Pancreas (tissue), 10 donors: ENCODE measurements at regions not wholly inside any gene's neighbourhood (a gene's known extent, or its start where the extent isn't known, plus 50 kb on each side); places are given as distances from the start of the nearest gene placed in this dataset.
A peak's percentile ranks its signal among the peaks of the same experiment; 100 is the strongest.

Source experiments
- ATAC-seq, 4 donors: fragments of 200-7000 bp; cut with Tn5 transposase; one replicate each; pipeline versions ENCODE4 v1.8.0 to v1.9.1; 2020; ENCODE audit warnings: mild to moderate bottlenecking in 4 of 4, moderate library complexity in 4 of 4
- DNase-seq, 6 donors: peaks; one replicate each; pipeline ENCODE4 v3.0.0-alpha.2; 2020
- FAIRE-seq: peaks from 2 replicates; lab custom pipeline; 2012; peaks lifted over from hg19 to GRCh38; lab: Jason Lieb, UNC
- H3K27ac ChIP-seq, 4 donors: fragments of 200-600 bp; sonication (generic); 1 replicate in 3 of 4; 2 replicates in 1 of 4; pipeline versions ENCODE4 v1.5.0 to v1.8.0; 2020
- H3K27me3 ChIP-seq, 4 donors: fragments of 200-600 bp; one replicate each; pipeline ENCODE4 v1.8.0; 2021
- H3K36me3 ChIP-seq, 3 donors: fragments of 200-600 bp; sonication (generic) in 1 of 3; one replicate each; pipeline versions ENCODE4 v1.5.0 to v1.8.0; 2020 to 2021
- H3K4me1 ChIP-seq, 3 donors: fragments of 200-600 bp; one replicate each; pipeline ENCODE4 v1.8.0; 2021
- H3K4me3 ChIP-seq, 4 donors: fragments of 200-600 bp; sonication (generic) in 2 of 4; one replicate each; pipeline versions ENCODE4 v1.5.0 to v1.8.0; 2020 to 2021
- H3K9me3 ChIP-seq, 4 donors: fragments of 200-600 bp; one replicate each; pipeline ENCODE4 v1.8.0; 2021
- WGBS, 2 donors: extraction: QIAGEN DNeasy Blood & Tissue Kit; methylation state at CpG; one replicate each; pipeline ENCODE4 v1.1.7; 2013; 5-methylcytosine and 5-hydroxymethylcytosine counted together
- intact Hi-C, 3 donors: fragments of 100-400 bp; cut with DNase I; formaldehyde crosslinking; loops; one replicate each; pipeline versions ENCODE4 v1.11.1 to v1.14.2; 2022
- TF ChIP-seq, protein P1 (sequence below), 4 donors: fragments of 200-600 bp; sonication (generic) in 3 of 4; IDR thresholded peaks; one replicate each; pipeline versions ENCODE4 v1.5.0 to v1.8.0; 2021; ENCODE audit warnings: antibody characterized with exemption in 4 of 4
- donor health status: healthy with polysubstance abuse.
- donor health status: DM: no; HTN: no; CAD: no; lungs with moderate emphysema.
- donor health status: DM: no; HTN: no; CAD: no.
- donor health status: control.
- donor health status: control.
- donor health status: Bipolar disorder and iron deficiency.
- donor health status: DM: yes; HTN: yes; CAD: no.
- donor health status: DM: no; HTN: no; CAD: no.
- donor health status: DM: no; HTN: no; CAD: no.
- donor health status: DM: yes; HTN: yes; CAD: no.

DNA sequence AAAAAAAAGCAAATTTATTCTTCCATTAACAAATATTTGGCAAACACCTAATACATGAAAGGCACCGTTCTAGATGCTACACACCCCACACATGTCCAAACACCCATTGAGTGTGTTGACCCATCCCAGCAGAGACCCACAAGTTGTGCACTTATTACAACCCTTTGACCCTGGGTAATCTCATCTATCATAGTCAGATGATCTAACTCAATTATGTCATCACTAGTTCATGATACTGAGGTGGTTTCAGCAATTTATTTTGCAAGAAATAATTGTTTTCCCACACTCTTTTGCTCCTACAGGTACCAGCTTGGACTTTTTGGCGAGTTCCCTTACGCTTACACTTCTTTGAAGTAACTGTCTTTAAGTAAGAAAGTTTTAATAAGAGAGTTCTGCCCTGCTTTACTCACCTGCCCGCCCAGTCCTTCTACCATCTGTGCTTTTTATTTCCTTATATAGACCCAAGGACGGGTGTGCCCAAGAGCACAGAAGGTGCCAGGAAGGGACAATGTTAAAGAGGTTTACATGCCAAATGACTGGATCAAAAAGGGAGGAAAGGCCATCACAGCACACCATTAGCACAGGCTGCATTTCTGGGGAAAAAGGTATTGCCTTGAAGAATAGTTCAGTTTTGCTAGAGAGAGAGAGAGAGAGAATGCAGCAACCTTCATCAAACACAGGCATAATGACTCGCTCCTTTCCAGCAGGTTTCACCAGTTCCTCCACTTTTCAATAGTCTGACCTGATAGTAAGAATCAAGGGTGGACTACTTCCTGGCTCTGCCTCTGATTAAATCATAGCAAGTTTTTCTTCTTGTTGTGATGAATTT is 54.5 kb upstream of the ATP11B start:
- Histone ChIP-seq H3K27ac (peak overlapping the region in 3 of 4 donors; percentile 46 to 68 (median 58)), H3K9me3 (no peaks in the 10 kb centered on the region), H3K4me3 (no peak overlapping the region), H3K4me1 (peaks cover 7 to 14% (median 14%) of the 10 kb centered on the region in 3 donors), H3K27me3 (no peaks in the 10 kb centered on the region), H3K36me3 (no peaks in the 10 kb centered on the region)
- intact Hi-C loops, result no loop called here
- ATAC-seq (peak; percentile 81 to 89 (median 88)), FAIRE-seq (no peak), DNase-seq (no peak)
- 40 to 49% methylated on average over 6 of the region's 6 CpGs for WGBS, 2 donors
- TF ChIP-seq, protein P1, sequence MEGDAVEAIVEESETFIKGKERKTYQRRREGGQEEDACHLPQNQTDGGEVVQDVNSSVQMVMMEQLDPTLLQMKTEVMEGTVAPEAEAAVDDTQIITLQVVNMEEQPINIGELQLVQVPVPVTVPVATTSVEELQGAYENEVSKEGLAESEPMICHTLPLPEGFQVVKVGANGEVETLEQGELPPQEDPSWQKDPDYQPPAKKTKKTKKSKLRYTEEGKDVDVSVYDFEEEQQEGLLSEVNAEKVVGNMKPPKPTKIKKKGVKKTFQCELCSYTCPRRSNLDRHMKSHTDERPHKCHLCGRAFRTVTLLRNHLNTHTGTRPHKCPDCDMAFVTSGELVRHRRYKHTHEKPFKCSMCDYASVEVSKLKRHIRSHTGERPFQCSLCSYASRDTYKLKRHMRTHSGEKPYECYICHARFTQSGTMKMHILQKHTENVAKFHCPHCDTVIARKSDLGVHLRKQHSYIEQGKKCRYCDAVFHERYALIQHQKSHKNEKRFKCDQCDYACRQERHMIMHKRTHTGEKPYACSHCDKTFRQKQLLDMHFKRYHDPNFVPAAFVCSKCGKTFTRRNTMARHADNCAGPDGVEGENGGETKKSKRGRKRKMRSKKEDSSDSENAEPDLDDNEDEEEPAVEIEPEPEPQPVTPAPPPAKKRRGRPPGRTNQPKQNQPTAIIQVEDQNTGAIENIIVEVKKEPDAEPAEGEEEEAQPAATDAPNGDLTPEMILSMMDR (IDR thresholded peaks at IDR 0.05), result no peak

DNA sequence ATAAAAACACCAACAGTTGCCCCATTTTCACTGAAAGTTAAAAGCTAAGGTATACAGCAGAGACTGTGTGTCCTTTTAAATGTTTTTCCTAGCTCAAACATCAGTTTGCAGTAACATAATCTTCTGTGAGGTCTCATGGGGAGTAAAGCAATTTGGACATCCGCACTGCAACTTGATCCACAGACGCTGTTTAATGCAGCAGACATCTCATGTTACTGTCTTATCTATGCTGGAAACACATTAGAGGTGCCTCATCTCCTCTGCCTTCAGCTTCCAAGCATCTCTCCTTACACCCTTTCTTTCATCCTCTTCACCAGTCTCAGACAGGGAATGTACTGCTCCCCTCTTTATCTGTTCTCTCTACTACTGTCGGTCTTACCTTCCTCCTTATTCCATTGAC is 53.7 kb upstream of the ATP11B start:
- FAIRE-seq, result no peak
- peak overlapping the region in 2 of 4 donors; percentile 58 to 68 for H3K27ac ChIP-seq
- H3K9me3 ChIP-seq, result no peaks in the 10 kb centered on the region
- DNase-seq, result no peak
- no peaks in the 10 kb centered on the region for H3K36me3 ChIP-seq
- intact Hi-C loops, result no loop called here
- WGBS, 2 donors, result 77 to 82% methylated on average over 3 of the region's 3 CpGs
- TF ChIP-seq, protein P1 (IDR thresholded peaks at IDR 0.05), result no peak
- H3K4me3 ChIP-seq, result no peak overlapping the region
- peaks cover 7 to 14% (median 14%) of the 10 kb centered on the region in 3 donors for H3K4me1 ChIP-seq
- no peak for ATAC-seq
- no peaks in the 10 kb centered on the region for H3K27me3 ChIP-seq

DNA sequence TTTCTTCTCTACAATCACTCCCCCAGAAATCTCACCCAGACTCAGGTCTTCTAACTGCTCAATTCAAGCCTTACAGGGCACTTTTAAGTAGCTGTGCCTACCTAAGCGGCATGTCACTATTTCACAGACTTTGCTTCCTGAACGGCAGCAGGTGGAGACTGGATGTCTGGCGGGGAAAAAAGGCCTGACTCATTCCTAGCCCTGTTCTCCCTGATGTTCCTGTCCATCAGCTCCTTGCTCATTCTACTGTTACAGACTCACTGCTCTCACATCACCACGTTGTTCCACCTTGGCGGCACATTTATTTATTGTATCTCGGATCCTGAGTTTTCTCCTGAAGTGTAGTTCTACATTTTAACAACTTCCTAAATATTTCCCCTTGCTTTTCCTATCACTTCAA is 52.6 kb upstream of the ATP11B start:
- Histone ChIP-seq H3K27ac (no peak overlapping the region), H3K9me3 (no peaks in the 10 kb centered on the region), H3K4me1 (peaks cover 7 to 14% (median 14%) of the 10 kb centered on the region in 3 donors), H3K36me3 (no peaks in the 10 kb centered on the region), H3K4me3 (no peak overlapping the region), H3K27me3 (no peaks in the 10 kb centered on the region)
- DNase-seq (no peak), ATAC-seq (peak in 3 of 4 donors; percentile 24 to 58 (median 26)), FAIRE-seq (no peak)
- intact Hi-C loops, result no loop called here
- WGBS, 2 donors, result 76% methylated on average over 6 of the region's 6 CpGs
- TF ChIP-seq, protein P1 (IDR thresholded peaks at IDR 0.05), result no peak

DNA sequence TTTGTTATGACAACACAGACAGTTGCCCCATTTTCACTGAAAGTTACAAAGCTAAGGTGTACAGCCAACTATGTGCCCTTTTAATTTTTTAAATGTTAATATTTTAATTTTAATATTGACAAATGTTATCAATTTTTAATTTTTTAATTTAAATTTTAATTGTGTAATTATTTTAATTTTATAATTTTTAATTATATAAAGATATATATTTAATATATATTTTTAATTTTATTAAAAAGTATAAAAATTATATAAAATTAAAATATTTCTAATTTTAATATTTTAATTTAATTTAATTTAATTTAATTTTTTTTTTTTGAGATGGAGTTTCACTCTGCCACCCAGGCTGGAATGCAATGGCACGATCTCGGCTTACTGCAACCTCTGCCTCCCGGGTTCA is 52.1 kb upstream of the ATP11B start:
- ATAC-seq, result no peak
- H3K9me3 ChIP-seq, result no peaks in the 10 kb centered on the region
- intact Hi-C loops, result no loop called here
- no peaks in the 10 kb centered on the region for H3K36me3 ChIP-seq
- H3K27ac ChIP-seq, result no peak overlapping the region
- TF ChIP-seq, protein P1 (IDR thresholded peaks at IDR 0.05), result no peak
- H3K4me3 ChIP-seq, result no peak overlapping the region
- peak; percentile 98 for FAIRE-seq
- peaks cover 7 to 14% (median 14%) of the 10 kb centered on the region in 3 donors for H3K4me1 ChIP-seq
- WGBS, 2 donors, result 97 to 98% methylated on average over 3 of the region's 3 CpGs
- no peaks in the 10 kb centered on the region for H3K27me3 ChIP-seq
- no peak for DNase-seq
